OCI-LY3 (cell line): ENCODE measurements at regions not wholly inside any gene's neighbourhood (a gene's known extent, or its start where the extent isn't known, plus 50 kb on each side); places are given as distances from the start of the nearest gene placed in this dataset.

Source experiments
- EZH2phosphoT487 ChIP-seq: fragments of 200-600 bp; shearing (Covaris generic); IDR thresholded peaks from 2 replicates; pipeline ENCODE4 v1.6.1; 2018; ENCODE audit warnings: antibody characterized with exemption, mixed run types, low read depth
- TF ChIP-seq, protein P1 (sequence below): fragments of 200-600, 300-600 bp; sonication (generic); IDR thresholded peaks from 2 replicates; pipeline ENCODE4 v1.5.1; 2014; ENCODE audit warnings: antibody characterized with exemption, low read length, low read depth

DNA sequence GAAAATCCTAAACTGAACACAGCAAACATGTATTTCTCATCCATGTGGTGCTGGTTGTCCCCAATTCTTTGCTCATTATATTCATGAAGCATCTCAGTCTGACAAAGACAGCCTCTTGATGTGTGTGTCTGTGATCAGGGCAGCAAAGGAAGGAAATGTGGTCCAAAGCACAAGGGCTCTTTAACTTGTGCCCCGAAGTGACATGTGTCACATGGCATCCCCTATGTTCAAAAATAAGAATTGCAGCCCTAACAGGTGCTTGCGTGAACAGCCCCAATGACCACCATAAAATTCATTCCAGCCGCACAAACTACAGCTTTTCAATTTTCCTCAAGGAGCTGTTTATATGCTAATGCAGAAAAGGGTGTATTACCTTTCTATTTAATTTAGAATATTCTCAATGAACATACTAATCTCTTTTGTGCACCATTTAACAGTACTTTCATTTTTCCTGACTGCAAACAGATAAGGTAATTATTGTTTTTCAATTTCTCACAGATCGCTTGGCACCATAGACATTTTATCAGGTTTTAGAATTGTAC lies 231.9 kb upstream of the CTSO start:
- TF ChIP-seq, protein P1, sequence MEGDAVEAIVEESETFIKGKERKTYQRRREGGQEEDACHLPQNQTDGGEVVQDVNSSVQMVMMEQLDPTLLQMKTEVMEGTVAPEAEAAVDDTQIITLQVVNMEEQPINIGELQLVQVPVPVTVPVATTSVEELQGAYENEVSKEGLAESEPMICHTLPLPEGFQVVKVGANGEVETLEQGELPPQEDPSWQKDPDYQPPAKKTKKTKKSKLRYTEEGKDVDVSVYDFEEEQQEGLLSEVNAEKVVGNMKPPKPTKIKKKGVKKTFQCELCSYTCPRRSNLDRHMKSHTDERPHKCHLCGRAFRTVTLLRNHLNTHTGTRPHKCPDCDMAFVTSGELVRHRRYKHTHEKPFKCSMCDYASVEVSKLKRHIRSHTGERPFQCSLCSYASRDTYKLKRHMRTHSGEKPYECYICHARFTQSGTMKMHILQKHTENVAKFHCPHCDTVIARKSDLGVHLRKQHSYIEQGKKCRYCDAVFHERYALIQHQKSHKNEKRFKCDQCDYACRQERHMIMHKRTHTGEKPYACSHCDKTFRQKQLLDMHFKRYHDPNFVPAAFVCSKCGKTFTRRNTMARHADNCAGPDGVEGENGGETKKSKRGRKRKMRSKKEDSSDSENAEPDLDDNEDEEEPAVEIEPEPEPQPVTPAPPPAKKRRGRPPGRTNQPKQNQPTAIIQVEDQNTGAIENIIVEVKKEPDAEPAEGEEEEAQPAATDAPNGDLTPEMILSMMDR: no peak
- TF ChIP-seq EZH2phosphoT487: no peak
